Keratinocyte (primary cell): ENCODE measurements at regions not wholly inside any gene's neighbourhood (a gene's known extent, or its start where the extent isn't known, plus 50 kb on each side); places are given as distances from the start of the nearest gene placed in this dataset.
"Not testable (repeated sequence)": the region's sequence is repeated elsewhere in the genome, so short reads cannot be mapped to it uniquely, and the experiment has no call there.

ENCODE experiments used
- DNase-seq: peaks from one replicate; pipeline ENCODE4 v3.0.0-alpha.2; 2011; ENCODE audit warnings: low read depth, missing footprints, low spot score
- FAIRE-seq: peaks from 2 replicates; lab custom pipeline; 2011; peaks lifted over from hg19 to GRCh38; lab: Jason Lieb, UNC
- H2AFZ ChIP-seq: 2 replicates; pipeline ENCODE4 v1.6.0; 2012; ENCODE audit warnings: low read length, control low read depth, inconsistent platforms; ENCODE audit not compliant: control insufficient read depth
- H3K27ac ChIP-seq: 2 replicates; pipeline ENCODE4 v1.5.1; 2011; ENCODE audit warnings: low read length; ENCODE audit not compliant: control insufficient read depth, insufficient read depth
- H3K27me3 ChIP-seq: 3 replicates; pipeline ENCODE4 v1.6.0; 2011; ENCODE audit warnings: low read length; ENCODE audit not compliant: control insufficient read depth, insufficient read depth; ENCODE audit errors: extremely low read depth
- H3K36me3 ChIP-seq, 2 experiments: 2 replicates in 1 of 2; 3 replicates in 1 of 2; pipeline ENCODE4 v1.5.1; 2011; ENCODE audit warnings: low read length in 2 of 2, mild to moderate bottlenecking in 1 of 2; ENCODE audit not compliant: control insufficient read depth in 2 of 2, insufficient read depth in 2 of 2; ENCODE audit errors: extremely low read depth in 1 of 2
- H3K4me1 ChIP-seq: 3 replicates; pipeline ENCODE4 v1.5.1; 2011; ENCODE audit warnings: low read length; ENCODE audit not compliant: control insufficient read depth, insufficient read depth; ENCODE audit errors: extremely low read depth
- H3K4me2 ChIP-seq: 3 replicates; pipeline ENCODE4 v1.6.0; 2011; ENCODE audit warnings: low read depth, low read length; ENCODE audit not compliant: control insufficient read depth, insufficient read depth; ENCODE audit errors: extremely low read depth
- H3K4me3 ChIP-seq, 3 experiments: fragments of 200-600 bp in 1 of 3; sonication (generic) in 1 of 3; 2 replicates in 2 of 3; 3 replicates in 1 of 3; pipeline ENCODE4 v1.5.1; 2011 to 2016; ENCODE audit warnings: low read length in 3 of 3, mild to moderate bottlenecking in 3 of 3, control low read depth in 2 of 3, inconsistent platforms in 1 of 3, low read depth in 1 of 3, mixed read lengths in 1 of 3, mixed run types in 1 of 3, moderate library complexity in 1 of 3; ENCODE audit not compliant: control insufficient read depth in 2 of 3, insufficient read depth in 2 of 3; ENCODE audit errors: extremely low read depth in 1 of 3
- H3K79me2 ChIP-seq: 2 replicates; pipeline ENCODE4 v1.6.0; 2012; ENCODE audit warnings: low read length; ENCODE audit not compliant: control insufficient read depth, insufficient read depth
- H3K9ac ChIP-seq: 3 replicates; pipeline ENCODE4 v1.6.0; 2011; ENCODE audit warnings: low read length; ENCODE audit not compliant: control insufficient read depth, insufficient read depth; ENCODE audit errors: extremely low read depth
- H3K9me1 ChIP-seq: 3 replicates; pipeline ENCODE4 v1.6.0; 2011; ENCODE audit warnings: low read length; ENCODE audit not compliant: control insufficient read depth, insufficient read depth; ENCODE audit errors: extremely low read depth
- H3K9me3 ChIP-seq: 2 replicates; pipeline ENCODE4 v1.5.1; 2012; ENCODE audit warnings: low read depth, low read length; ENCODE audit not compliant: control insufficient read depth
- H4K20me1 ChIP-seq: 3 replicates; pipeline ENCODE4 v1.6.0; 2011; ENCODE audit warnings: low read length; ENCODE audit not compliant: control insufficient read depth, insufficient read depth; ENCODE audit errors: extremely low read depth
- dilution Hi-C: fragments of 300-500 bp; cut with MboI; formaldehyde crosslinking; loops from one replicate; pipeline ENCODE4 v1.7.0; 2020; ENCODE audit warnings: low sequenced_read_pairs; ENCODE audit not compliant: extremely low pct_ligation_motif_present
- small RNA-seq, 3 experiments: library from RNA; depleted of rRNA; stranded (forward); fragments of <200 nt; gene quantifications; one replicate each; pipeline ENCODE3, GENCODE V24; 2012; ENCODE audit warnings: low read depth in 3 of 3, low replicate concordance in 1 of 3; ENCODE audit not compliant: insufficient read length in 3 of 3

GRCh38 chr1:223897097-223897496 is 51.4 kb upstream of the TP53BP2 start:
- FAIRE-seq, H3K27ac ChIP-seq, DNase-seq, H3K4me1 ChIP-seq, H4K20me1 ChIP-seq, H3K36me3 ChIP-seq, H3K79me2 ChIP-seq, H3K9me1 ChIP-seq, H2AFZ ChIP-seq, H3K9ac ChIP-seq, H3K9me3 ChIP-seq, H3K4me3 ChIP-seq, H3K27me3 ChIP-seq, H3K4me2 ChIP-seq, dilution Hi-C loops: not testable (repeated sequence)

GRCh38 chr1:223895950-223896349 is 50.2 kb upstream of the TP53BP2 start:
- H3K27ac ChIP-seq, DNase-seq, H3K9me3 ChIP-seq, H3K4me1 ChIP-seq, H3K4me3 ChIP-seq, H4K20me1 ChIP-seq, H2AFZ ChIP-seq, H3K36me3 ChIP-seq, H3K9me1 ChIP-seq, H3K79me2 ChIP-seq, dilution Hi-C loops, H3K4me2 ChIP-seq, H3K9ac ChIP-seq, H3K27me3 ChIP-seq, FAIRE-seq: not testable (repeated sequence)

Small RNAs in the stretch of these regions (small RNA-seq; reads per million reads assigned to genes)
- 0 reads per million in 3 experiments for gene RNU6-1319P
